Ascending aorta (tissue), 2 donors: ENCODE measurements at regions not wholly inside any gene's neighbourhood (a gene's known extent, or its start where the extent isn't known, plus 50 kb on each side); places are given as distances from the start of the nearest gene placed in this dataset.

Experiments used
- DNase-seq, 2 donors: peaks; one replicate each; pipeline ENCODE4 v3.0.0-alpha.2; 2019; ENCODE audit warnings: low spot score in 2 of 2
- H3K27ac ChIP-seq, 2 donors: fragments of 200-600 bp; sonication (generic); one replicate each; pipeline ENCODE4 v1.5.1; 2016 to 2017; ENCODE audit warnings: mild to moderate bottlenecking in 1 of 2
- H3K27me3 ChIP-seq: fragments of 200-600 bp; sonication (generic); one replicate; pipeline ENCODE4 v1.5.1; 2017
- H3K36me3 ChIP-seq, 2 donors: fragments of 200-600 bp; sonication (generic); one replicate each; pipeline ENCODE4 v1.5.1; 2016
- H3K4me1 ChIP-seq, 2 donors: fragments of 200-600 bp; sonication (generic); one replicate each; pipeline ENCODE4 v1.5.1; 2016 to 2017; ENCODE audit warnings: mild to moderate bottlenecking in 1 of 2
- H3K4me3 ChIP-seq, 2 donors: fragments of 200-600 bp; sonication (generic); one replicate each; pipeline ENCODE4 v1.5.1; 2016 to 2017; ENCODE audit warnings: mild to moderate bottlenecking in 1 of 2
- H3K9me3 ChIP-seq, 2 donors: fragments of 200-600 bp; sonication (generic); one replicate each; pipeline ENCODE4 v1.5.1; 2016
- CTCF ChIP-seq, 3 experiments: fragments of 200-600 bp in 2 of 3; fragments of 450-650 bp in 1 of 3; sonication (generic) in 2 of 3; IDR thresholded peaks; one replicate each; pipeline ENCODE4 v1.5.1; 2016 to 2019; ENCODE audit warnings: antibody characterized with exemption in 3 of 3, mild to moderate bottlenecking in 1 of 3, moderate library complexity in 1 of 3
- intact Hi-C: fragments of 100-400 bp; cut with DNase I; formaldehyde crosslinking; loops from one replicate; pipeline ENCODE4 v1.15.1; 2023

- intact Hi-C loops, result loop anchor here (2.0 to 10.0 kb wide), 5 partner anchors 24 to 360 kb away; partner anchors contain the start of genes NFYA, OARD1 and TOMM6
- no peak for DNase-seq
- H3K9me3 ChIP-seq, result no peaks in the 10 kb centered on the region
- peaks cover 9 to 36% of the 10 kb centered on the region in 2 donors for H3K4me1 ChIP-seq
- no peak overlapping the region for H3K4me3 ChIP-seq
- no peaks in the 10 kb centered on the region for H3K27me3 ChIP-seq
- H3K36me3 ChIP-seq, result no peaks in the 10 kb centered on the region
- no peak for TF ChIP-seq CTCF (IDR thresholded peaks at IDR 0.05)
- H3K27ac ChIP-seq, result no peak overlapping the region
These were observed 91.0 kb downstream of the NCR2 start for GRCh38 chr6:41426438-41426851.

GRCh38 chr6:41426888-41427641, 91.7 kb downstream of the NCR2 start:
- Histone ChIP-seq H3K4me3 (peak overlapping the region; percentile 60 to 87), H3K27ac (peak overlapping the region; percentile 88 to 93), H3K4me1 (peaks cover 9 to 36% of the 10 kb centered on the region in 2 donors), H3K9me3 (no peaks in the 10 kb centered on the region), H3K27me3 (no peaks in the 10 kb centered on the region), H3K36me3 (no peaks in the 10 kb centered on the region)
- intact Hi-C loops, result loop anchor here (2.0 to 10.0 kb wide), 5 partner anchors 24 to 360 kb away; partner anchors contain the start of genes NFYA, OARD1 and TOMM6
- no peak for TF ChIP-seq CTCF (IDR thresholded peaks at IDR 0.05)
- no peak for DNase-seq

GRCh38 chr6:41427642-41428335, 92.4 kb downstream of the NCR2 start:
- DNase-seq, result peak in 1 of 2 donors; percentile 71
- Histone ChIP-seq H3K4me1 (peaks cover 9 to 36% of the 10 kb centered on the region in 2 donors), H3K9me3 (no peaks in the 10 kb centered on the region), H3K27me3 (no peaks in the 10 kb centered on the region), H3K27ac (peak overlapping the region; percentile 88 to 93), H3K36me3 (no peaks in the 10 kb centered on the region), H3K4me3 (peak overlapping the region; percentile 60 to 87)
- intact Hi-C loops, result loop anchor here (1.0 to 10.0 kb wide), 7 partner anchors 23 to 359 kb away; partner anchors contain the start of genes FOXP4, NFYA, OARD1 and TOMM6
- TF ChIP-seq CTCF (IDR thresholded peaks at IDR 0.05), result peak in 1 of 3 experiments; percentile 36

- peaks cover 9 to 36% of the 10 kb centered on the region in 2 donors for H3K4me1 ChIP-seq
- intact Hi-C loops, result loop anchor here (1.0 to 10.0 kb wide), 4 partner anchors 38 to 354 kb away; partner anchors contain the start of genes FOXP4, NFYA and OARD1
- H3K27me3 ChIP-seq, result no peaks in the 10 kb centered on the region
- H3K9me3 ChIP-seq, result no peaks in the 10 kb centered on the region
- H3K27ac ChIP-seq, result peak overlapping the region; percentile 88 to 93
- H3K4me3 ChIP-seq, result peak overlapping the region; percentile 60 to 87
- TF ChIP-seq CTCF (IDR thresholded peaks at IDR 0.05), result no peak
- H3K36me3 ChIP-seq, result no peaks in the 10 kb centered on the region
- DNase-seq, result peak in 1 of 2 donors; percentile 72
These were observed 93.1 kb downstream of the NCR2 start for GRCh38 chr6:41428336-41428995.

DNA sequence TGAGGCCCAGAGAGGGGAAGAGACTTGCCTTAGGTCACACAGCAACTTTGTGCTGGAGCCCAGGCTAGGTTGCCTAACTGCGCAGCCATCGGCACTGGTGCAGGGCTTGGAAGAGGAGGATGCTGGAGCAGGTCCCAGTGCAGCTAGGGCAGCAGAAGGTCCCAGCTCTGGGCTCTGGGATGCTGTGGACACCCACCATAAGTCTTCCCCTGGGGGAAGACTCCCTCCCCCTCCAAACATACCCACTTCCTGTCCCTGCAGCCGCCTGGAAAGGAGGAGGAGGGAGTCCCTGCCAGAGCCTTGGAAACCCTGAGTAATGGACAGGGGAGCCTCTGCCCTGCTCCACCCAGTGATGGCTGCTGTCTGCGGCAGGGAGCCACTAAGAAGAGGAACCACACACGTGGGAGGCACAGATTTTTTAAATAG, 93.6 kb downstream of the NCR2 start:
- H3K9me3 ChIP-seq, result no peaks in the 10 kb centered on the region
- no peaks in the 10 kb centered on the region for H3K36me3 ChIP-seq
- DNase-seq, result peak in 1 of 2 donors; percentile 73
- peaks cover 9 to 36% of the 10 kb centered on the region in 2 donors for H3K4me1 ChIP-seq
- TF ChIP-seq CTCF (IDR thresholded peaks at IDR 0.05), result no peak
- H3K27ac ChIP-seq, result peak overlapping the region; percentile 88 to 93
- H3K4me3 ChIP-seq, result peak overlapping the region in 1 of 2 donors; percentile 87
- H3K27me3 ChIP-seq, result no peaks in the 10 kb centered on the region
- intact Hi-C loops, result loop anchor here (1.0 to 10.0 kb wide), 4 partner anchors 38 to 354 kb away; partner anchors contain the start of genes FOXP4, NFYA and OARD1
